LHCN-M2 (cell line): ENCODE measurements at regions not wholly inside any gene's neighbourhood (a gene's known extent, or its start where the extent isn't known, plus 50 kb on each side); places are given as distances from the start of the nearest gene placed in this dataset.

Experiments
- DNase-seq: peaks from one replicate; pipeline ENCODE4 v3.0.0-alpha.2; 2012; ENCODE audit warnings: low read depth

DNA sequence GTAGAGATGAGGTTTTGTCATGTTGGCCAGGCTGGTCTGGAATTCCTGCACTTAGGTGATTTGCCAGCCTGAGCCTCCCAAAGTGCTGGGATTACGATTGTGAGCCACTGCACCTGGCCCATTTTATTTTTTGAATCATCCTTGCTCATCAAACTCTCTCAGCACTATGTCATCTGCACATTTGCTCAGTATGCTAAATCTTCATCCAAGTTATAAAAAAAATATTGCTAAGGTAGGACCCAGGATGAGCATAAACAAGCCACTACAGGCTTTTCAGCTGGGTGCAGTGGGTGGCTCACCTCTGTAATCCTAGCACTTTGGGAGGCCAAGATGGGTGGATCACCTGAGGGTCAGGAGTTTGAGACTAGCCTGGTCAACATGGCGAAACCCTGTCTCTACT, 510.1 kb upstream of the LARGE1 start:
- no peak for DNase-seq

DNA sequence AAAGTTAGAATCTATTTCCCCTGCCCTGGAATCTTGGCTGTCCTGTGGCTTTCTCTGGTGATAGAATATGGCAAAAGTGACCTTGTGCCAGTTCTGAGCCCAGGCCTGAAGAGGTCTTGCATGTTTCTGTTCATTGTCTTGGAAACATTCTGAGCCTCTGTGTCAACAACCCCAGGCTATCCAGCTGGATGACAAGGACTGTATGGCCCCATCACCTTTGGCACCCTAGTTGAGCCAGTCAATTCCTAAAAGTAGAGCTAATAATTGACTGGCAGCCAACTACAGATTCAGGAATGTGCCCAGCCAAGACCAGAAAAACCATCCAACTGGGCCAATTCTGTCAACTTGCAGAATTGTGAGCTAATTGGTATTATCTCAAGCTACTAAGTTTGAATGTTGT, 514.1 kb upstream of the LARGE1 start:
- no peak for DNase-seq

DNA sequence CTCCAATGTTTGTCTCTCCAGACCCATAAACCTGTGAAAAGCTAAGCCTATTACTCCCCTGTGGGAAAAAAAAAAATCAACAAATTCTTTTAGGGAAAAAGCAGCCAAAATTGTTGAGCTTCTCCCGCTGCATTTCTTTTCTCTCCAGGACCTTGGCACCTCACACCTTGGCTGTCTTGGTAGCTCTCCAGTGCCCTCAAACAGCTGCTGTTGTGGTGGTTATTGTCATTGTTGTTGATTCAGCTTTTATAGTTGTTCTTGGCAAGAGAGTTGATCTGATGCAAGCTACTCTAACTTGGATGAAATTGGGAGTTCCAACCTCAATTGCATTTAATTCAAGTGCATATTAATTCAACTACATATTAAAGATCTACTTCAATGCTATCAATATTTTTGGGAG, 516.9 kb upstream of the LARGE1 start:
- DNase-seq: no peak

DNA sequence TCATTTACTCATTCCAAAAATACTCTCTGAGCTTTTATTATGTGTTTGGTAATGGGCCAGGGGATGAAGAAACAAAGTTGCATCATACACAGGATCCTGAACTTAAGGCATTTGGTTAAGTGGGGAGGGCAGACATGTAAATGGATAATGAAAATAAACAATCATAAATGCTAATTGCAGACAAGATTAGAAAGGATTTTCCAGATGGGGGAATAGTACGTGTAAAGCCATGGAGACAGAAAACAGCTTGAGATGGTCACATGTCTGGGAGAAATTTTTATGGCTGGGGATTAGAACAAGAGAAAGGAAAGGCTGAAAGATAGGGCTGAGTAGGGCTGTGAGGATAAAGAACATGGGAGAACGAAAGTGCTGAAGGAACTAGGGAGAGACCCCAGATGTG, 534.3 kb upstream of the LARGE1 start:
- DNase-seq: no peak

DNA sequence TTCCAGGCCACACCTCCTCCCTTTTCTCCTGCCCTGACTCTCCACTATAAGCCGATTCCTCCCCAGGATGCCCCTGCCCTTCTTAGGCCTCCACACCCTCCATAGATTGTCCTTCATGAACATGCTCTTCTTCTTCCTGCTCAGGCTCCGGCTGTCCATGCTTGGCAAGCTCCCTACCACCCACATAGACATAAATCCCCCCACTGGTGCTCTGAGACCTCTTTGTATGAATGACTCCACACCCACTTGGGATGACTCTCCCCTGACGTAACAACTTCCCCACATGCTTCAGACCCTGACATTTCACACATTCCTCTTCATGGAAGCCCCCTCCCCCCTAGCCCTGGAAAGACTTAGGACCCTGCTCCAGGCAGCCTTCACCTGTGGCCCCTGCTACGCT, 542.5 kb upstream of the LARGE1 start:
- no peak for DNase-seq

DNA sequence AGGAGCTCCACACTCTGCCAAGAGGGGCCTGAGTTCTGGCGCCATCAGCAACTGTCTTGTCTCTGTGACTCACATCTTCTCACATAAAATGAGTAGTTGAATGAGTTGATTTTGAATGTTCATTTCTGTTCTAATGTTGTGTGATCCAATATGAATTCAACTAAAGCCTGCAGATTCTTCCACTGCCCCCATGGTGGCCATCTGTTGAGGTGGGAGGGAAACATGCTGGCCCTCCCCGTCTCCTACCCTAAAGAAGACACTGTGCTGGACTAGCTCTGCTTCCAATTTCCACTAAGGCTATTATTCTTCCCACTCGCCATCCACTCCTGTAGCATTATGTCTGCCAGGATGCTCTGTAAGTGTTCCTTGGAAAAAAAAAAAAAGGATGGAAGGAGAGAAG, 555.6 kb upstream of the LARGE1 start:
- DNase-seq: no peak

DNA sequence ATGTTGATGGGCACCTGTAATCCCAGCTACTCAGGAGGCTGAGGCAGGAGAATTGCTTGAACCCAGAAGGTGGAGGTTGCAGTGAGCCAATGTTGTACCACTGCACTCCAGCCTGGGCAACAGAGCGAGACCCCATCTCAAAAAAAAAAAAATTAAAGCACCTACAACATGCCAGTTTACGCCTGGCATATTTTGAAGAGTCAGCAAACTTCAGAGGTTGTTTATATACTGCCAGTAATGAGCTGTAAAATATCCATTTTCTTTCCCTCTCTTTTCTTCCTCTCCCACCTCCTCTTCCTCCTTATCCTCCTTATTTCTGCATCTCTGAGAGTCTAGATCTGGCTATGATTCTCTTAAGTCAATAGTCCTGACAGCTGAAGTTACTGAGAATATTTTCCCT, 556.5 kb upstream of the LARGE1 start:
- DNase-seq: no peak

DNA sequence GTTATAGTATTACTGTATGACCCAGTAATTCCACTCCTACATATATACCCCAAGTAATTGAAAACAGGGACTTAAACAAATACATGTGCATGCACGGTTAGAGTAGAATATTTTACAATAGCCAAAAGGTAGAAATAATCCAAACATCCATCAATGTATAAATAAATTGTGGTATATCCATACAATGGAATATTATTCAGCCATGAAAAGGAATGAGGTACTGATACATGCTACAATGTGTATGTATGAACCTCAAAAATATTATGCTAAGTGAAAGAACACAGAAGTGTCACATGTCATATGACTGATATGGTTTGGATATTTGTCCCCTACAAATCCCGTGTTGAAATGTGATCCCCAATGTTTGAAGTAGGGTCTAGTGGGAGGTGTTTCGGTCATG, 560.8 kb upstream of the LARGE1 start:
- DNase-seq: no peak

DNA sequence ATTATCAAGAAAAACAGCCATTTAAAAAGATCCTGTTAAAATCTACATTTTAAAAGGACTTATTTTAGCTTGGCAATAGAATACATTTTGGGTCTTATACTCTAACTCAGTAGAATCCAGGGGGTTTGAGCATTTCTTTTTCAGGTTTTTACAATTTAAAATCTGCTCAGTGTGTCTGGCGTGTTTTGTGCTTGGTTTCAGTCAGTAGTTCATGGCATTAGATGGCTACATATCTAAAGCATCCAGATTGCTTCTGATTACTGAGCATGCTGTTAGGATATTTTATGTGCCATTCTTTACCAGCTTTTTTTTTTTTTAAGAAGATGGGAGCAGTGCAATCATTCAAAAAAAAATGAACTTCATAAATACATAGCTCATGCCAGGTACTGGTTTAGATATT, 566.1 kb upstream of the LARGE1 start:
- no peak for DNase-seq

DNA sequence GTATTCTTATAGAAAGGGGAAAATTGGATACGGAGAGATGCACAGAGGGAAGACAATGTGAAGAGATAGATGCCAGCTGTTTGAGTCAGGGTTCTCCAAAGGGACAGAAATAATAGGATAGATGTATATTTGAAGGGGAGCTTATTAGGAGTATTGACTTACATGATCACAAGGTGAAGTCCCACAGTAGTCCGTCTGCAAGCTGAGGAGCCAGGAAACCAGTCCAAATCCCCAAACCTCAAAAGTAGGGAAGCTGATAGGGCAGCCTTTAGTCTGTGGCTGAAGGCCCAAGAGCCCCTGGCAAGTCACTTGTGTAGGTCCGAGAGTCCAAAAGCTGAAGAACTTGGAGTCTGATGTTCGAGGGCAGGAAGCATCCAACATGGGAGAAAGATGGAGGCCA, 569.6 kb upstream of the LARGE1 start:
- no peak for DNase-seq

DNA sequence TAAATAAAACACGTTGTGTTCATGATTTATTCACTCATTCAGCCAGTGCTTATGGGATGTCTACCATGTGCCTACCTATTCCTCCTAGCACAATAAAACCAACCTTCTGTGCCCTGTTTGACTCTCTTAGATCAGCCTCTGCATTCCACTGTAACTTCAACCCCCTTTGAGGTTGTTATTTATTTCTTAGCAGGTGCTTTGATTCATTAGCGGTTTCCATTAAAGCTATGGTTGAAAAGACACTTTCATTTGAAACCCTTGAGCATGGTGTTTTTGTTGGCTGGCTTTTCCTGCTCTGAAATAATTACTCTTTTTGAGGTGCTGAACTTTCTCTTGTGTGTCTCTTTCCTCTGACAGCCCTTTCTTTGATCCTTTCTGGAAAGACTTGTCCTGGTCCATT, 570.6 kb upstream of the LARGE1 start:
- no peak for DNase-seq

DNA sequence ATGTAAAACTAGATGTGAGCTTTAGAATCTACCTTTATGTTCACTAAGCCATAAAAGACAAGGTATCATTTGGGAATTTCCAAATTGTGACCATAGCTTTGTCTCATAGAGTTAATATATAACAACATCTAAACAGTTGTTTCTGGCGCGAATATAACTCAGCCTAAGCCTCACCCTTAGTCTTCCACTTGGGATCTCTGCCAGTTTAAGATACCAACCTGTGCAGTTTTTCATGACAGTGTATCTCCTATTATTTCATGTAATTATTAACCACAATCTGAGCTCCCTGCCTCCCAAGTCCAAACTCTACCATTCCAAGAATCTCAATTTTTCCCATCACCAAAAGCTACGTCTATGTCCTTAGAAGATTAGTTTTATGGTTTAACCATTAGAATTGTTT, 572.5 kb upstream of the ISX start:
- DNase-seq: no peak

DNA sequence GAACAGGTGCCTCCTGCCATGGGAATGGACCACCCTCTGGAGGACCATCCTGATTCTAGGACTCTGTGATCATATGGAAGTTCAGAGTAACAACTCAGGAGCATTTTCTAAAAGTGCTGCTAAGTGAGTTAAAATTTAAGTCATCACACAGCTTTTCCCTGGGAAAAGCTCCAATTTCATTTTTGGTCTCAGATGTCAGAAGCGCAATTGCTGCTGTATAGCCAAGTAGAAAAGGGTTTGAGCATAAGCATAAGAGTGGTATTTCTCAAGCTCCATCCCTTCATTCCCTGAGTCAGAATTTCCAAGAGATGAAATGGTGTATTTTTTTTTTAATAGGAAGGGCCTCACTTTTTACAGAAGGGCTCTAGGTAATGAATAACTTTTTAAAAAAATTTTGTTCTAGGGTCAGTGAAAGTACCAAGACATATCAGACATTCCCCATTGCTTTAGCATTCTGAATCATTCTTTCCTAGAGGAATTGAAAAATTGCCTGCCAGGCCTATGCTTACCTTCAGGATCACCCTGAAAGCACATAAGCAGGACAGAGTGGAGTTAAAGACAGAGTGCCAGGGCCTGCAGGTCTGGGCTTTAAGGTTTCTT, 564.5 kb upstream of the ISX start:
- DNase-seq: no peak

DNA sequence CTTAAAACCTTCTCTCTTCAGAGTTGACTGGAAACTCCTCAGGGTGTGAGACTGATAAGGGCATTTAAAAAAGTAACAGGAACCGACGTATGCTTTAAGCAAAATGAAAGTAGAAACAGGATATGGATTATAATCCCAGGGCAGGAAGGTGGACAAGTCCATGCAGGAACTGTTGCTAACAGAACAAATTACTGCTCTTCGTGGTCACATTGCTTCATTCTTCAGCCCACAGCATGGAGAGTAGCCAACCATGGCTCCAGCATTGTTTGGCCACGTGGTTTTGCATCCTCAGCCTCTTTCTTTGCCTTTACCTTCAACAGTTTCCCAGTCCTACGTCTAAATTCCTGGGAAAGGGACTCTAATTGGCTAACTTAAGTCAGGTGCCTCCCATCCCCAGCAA, 563.1 kb upstream of the ISX start:
- DNase-seq: no peak

DNA sequence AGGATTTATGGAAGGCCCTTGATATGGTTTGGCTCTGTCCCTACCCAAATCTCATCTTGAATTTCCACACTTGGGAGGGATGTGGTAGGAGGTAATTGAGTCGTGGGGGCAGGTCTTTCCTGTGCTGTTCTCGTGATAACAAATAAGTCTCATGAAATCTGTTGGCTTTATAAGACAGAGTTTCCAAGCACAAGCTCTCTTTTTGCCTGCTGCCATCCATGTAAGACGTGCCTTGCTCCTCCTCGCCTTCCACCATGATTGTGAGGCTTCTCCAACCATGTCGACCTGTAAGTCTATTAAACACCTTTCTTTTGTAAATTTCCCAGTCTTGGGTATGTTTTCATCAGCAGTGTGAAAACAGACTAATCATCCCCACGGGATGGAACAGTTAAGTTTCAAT, 557.2 kb upstream of the ISX start:
- no peak for DNase-seq

DNA sequence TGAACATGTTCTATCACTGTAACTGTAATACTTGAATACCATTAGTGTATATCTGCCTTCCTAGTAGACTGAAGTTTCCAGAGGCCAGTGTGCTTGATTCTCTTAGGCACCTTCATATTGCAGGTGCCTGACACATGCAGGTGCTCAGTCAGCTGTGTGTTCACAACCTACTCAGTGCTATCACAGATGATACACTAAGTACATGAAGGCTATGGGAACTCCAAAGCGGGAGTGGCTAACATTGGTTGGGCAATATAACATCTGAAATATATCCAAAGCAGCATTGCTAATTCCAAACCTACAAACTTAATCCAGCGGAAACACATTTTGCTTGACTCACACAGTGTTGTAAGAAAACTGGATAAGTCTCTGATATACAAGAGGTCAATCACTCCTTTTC, 539.3 kb upstream of the ISX start:
- no peak for DNase-seq

DNA sequence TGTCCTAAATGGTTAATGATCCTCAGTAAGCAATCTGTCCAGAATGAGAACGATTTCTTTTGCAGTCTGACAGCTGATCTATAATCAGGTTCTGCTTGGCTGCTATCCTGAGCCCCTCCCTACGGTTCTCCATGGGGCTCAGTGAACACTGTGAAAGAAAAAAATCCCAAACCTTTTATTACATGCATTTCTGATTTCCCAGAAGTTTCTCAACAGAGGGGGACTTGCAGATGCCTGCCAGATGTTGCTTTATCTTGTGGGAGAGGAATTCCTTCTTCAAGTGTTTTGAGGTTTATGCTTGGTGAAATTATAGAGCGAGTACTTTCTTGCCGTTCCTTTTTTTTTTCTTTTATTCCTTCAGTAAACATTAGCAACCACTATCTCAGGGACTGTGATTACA, 531.9 kb upstream of the ISX start:
- no peak for DNase-seq

DNA sequence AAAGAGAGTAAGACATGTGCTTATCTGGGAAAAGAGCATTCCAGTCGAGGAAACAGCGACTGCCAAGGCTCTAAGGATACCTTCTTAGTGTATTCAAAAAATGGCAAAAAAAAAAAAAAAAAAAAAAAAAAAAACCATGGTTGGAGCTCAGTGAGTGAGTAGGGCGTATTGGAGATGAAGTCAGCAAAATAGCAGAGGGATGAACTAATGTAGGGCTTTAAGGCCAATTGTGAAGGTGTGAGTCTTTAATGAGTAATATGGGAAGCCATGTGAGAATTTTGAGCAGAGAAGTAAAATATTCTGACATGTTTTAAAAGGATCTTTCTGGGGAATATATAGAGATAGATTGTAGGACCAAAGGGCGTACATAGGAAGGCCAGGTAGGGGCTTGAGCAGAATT, 498.6 kb upstream of the ISX start:
- no peak for DNase-seq

DNA sequence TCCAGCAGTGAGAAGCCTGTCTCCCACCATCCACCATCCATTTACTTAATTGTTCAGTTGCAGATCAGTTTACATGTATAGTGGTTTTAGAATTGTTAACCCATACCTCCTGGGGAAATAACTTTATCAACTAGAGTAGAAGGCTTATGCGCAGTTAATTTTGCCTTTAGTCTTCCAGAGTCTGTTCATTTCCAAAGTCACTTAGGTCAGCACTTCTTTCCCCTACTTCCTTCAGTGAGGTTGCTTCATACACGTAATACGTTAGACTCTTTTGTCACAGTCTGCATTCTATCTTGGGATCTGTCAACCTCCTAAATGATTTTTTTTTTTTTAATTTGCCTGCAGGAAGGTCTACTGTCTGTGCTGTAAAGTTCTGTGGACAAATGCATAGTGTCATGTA, 495.6 kb upstream of the ISX start:
- no peak for DNase-seq

DNA sequence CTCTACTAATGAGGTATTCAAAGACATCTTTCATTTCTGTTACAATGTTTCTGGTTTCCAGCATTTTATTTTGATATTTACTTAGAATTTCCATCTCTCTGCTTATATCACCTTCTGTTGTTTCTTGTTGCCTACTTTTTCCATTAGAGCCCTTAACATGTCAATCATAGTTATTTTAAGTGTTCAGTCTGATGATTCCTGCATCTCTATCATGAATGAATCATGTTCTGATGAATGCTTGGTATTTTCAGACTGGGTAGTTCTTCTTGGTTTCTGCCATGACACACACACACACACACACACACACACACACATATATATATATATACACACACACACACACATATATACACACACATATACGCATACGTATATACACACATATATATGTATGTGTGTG, 486.4 kb upstream of the ISX start:
- no peak for DNase-seq

DNA sequence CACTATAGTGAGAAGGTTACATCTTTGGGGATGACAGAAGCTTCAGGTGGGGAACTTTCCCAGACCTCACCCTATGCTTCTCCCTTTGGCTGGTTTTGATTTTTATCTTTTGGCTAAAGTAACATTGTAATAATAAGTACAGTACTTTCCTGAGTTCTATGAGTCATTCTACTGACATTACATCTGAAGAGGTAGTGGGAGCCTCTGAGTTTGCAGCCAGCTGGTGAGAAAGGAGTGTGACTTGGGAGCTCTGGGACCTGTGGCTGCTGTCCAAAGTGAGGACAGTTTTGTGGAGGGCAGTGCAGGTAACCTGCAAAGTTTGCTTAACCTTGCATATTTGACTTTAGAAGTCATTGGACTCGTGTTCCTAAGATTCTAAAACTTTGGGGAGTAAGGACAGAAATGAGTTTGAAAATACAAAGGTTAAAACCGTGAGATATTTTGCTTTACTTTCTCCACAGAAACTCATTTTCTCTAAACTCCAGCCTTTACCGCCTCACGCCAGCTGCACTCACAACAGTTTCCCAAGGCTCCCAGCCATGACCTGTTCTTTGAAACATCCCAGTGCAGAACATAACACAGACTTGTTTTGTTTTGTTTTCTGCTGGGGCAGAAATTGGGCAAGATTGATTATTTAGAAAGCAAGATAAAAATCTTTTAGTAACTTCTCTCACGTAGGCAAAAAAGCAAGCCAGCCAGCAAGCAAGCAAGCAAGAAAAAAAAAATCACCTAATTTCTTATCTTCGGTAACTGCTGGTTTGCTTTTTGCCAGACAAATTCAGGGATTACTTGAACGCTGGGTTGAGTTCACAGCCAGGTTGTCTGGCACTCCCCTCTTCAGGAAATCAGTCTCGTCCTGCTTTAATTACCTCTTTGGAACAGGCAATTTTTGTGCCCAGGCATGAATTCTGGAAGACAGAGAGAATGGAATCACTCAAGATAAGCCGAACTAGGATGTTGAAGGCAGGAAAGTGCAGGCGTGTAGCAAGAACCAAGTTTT, 478.3 kb upstream of the ISX start:
- no peak for DNase-seq

DNA sequence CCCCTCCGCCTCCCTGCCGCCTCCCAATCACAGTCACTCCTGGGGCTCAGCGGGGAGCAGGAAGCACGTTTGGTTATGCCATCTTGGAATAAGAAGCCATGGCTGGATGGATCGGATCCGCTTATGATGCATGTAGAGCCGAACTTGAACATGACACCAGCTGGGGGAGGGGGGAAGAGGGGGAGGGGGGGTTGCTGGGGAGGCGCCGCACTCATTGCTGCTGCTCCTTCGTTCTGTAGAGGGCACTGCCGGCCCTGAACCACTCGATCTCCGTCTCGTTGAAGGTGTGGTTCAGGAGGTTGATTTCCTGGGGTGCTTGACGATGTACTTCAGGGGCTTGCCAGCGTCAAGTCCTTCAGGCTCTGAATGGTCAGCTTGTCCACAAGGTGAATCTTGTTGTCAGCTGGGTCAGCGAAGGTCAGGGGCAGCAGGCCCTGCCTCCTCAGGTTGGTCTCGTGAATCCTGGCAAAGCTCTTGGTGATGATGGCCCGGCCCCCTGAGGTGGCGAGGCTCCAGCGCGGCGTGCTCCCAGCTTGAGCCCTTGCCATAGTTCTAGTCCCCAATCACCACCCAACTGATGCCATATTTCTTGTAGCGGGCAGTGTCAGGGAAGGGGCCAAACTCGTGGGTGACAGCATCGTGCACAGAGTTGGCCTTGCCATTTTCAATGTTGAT, 476.9 kb upstream of the ISX start:
- no peak for DNase-seq
